ENCODE measurements at regions not wholly inside any gene's neighbourhood (a gene's known extent, or its start where the extent isn't known, plus 50 kb on each side); places are given as distances from the start of the nearest gene placed in this dataset.

DNA sequence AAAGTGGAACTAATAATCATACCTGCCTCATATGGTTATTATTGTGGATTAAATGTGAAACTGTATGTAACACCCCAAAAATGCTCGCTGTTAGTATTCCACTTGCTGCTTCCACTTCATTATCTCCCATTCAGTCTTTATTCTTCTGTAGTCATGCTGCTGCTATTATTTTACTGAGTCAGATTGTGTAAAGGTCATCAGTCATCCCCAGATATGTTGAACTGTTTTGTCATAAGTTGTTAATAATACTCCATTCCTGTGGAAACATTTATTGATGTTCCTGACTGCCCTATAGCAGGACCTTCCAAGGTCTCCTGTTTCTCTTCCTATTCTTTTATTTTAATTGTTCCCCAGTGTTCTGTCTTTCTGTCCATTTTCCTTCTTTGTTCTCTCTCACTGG lies 1148.3 kb downstream of the EPHA7 start:
- Histone ChIP-seq H3K36me3 (replicated peaks; ENCODE audit: insufficient read depth, low read depth) (no peaks in the 10 kb centered on the region), H4K20me1 (ENCODE audit: insufficient read depth, poor library complexity, severe bottlenecking) (no peaks in the 10 kb centered on the region), H3K27ac (no peak overlapping the region), H2AFZ (no peak overlapping the region), H3K27me3 (no peaks in the 10 kb centered on the region), H3K4me1 (ENCODE audit: insufficient read depth) (no peaks in the 10 kb centered on the region), H3K4me3 (no peak overlapping the region), H3K79me2 (no peaks in the 10 kb centered on the region), H3K9me3 (ENCODE audit: low read depth) (no peaks in the 10 kb centered on the region), H3K4me2 (no peak overlapping the region), H3K9me2 (replicated peaks; ENCODE audit: insufficient read depth) (no peaks in the 10 kb centered on the region)
- TF ChIP-seq, protein P1, sequence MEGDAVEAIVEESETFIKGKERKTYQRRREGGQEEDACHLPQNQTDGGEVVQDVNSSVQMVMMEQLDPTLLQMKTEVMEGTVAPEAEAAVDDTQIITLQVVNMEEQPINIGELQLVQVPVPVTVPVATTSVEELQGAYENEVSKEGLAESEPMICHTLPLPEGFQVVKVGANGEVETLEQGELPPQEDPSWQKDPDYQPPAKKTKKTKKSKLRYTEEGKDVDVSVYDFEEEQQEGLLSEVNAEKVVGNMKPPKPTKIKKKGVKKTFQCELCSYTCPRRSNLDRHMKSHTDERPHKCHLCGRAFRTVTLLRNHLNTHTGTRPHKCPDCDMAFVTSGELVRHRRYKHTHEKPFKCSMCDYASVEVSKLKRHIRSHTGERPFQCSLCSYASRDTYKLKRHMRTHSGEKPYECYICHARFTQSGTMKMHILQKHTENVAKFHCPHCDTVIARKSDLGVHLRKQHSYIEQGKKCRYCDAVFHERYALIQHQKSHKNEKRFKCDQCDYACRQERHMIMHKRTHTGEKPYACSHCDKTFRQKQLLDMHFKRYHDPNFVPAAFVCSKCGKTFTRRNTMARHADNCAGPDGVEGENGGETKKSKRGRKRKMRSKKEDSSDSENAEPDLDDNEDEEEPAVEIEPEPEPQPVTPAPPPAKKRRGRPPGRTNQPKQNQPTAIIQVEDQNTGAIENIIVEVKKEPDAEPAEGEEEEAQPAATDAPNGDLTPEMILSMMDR (IDR thresholded peaks at IDR 0.05; ENCODE audit: poor library complexity): no peak
- TF ChIP-seq EZH2phosphoT487 (IDR thresholded peaks at IDR 0.05; ENCODE audit: low read depth, severe bottlenecking, unreplicated experiment): no peak
- no peak for TF ChIP-seq EZH2 (IDR thresholded peaks at IDR 0.05; ENCODE audit: borderline replicate concordance)
- DNase-seq (ENCODE audit: low spot score): no peak
- WGBS (ENCODE audit: low lambda C conversion rate, missing lambda C conversion rate): 100% methylated on average over 1 of the region's 1 CpG

DNA sequence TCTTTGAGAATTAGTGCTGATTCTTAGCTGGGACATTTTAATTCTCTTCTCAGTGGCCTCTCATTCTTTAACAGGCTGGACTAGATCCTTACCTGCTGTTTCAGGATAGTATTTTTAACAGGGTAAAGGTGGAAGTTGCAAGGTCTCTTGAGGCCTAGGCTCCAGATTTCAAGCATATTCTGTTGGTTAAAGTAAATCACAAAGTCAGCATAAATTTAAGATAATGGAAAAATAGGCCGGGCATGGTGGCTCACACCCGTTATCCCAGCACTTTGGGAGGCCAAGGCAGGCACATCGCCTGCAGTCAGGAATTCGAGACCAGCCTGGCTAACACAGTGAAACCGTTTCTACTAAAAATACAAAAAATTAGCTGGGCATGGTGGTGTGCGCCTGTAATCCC lies 1149.0 kb downstream of the EPHA7 start:
- no peaks in the 10 kb centered on the region for H3K36me3 ChIP-seq (replicated peaks; ENCODE audit: insufficient read depth, low read depth)
- no peak overlapping the region for H2AFZ ChIP-seq
- H3K4me1 ChIP-seq (ENCODE audit: insufficient read depth): no peaks in the 10 kb centered on the region
- no peak overlapping the region for H3K4me2 ChIP-seq
- TF ChIP-seq EZH2phosphoT487 (IDR thresholded peaks at IDR 0.05; ENCODE audit: low read depth, severe bottlenecking, unreplicated experiment) (no peak), EZH2 (IDR thresholded peaks at IDR 0.05; ENCODE audit: borderline replicate concordance) (no peak)
- TF ChIP-seq, protein P1 (IDR thresholded peaks at IDR 0.05; ENCODE audit: poor library complexity): no peak
- H3K27me3 ChIP-seq: no peaks in the 10 kb centered on the region
- no peaks in the 10 kb centered on the region for H3K9me3 ChIP-seq (ENCODE audit: low read depth)
- no peaks in the 10 kb centered on the region for H3K79me2 ChIP-seq
- no peaks in the 10 kb centered on the region for H3K9me2 ChIP-seq (replicated peaks; ENCODE audit: insufficient read depth)
- H3K4me3 ChIP-seq: no peak overlapping the region
- H4K20me1 ChIP-seq (ENCODE audit: insufficient read depth, poor library complexity, severe bottlenecking): no peaks in the 10 kb centered on the region
- H3K27ac ChIP-seq: no peak overlapping the region
- no peak for DNase-seq (ENCODE audit: low spot score)
- WGBS (ENCODE audit: low lambda C conversion rate, missing lambda C conversion rate): 98% methylated on average over 6 of the region's 6 CpGs

DNA sequence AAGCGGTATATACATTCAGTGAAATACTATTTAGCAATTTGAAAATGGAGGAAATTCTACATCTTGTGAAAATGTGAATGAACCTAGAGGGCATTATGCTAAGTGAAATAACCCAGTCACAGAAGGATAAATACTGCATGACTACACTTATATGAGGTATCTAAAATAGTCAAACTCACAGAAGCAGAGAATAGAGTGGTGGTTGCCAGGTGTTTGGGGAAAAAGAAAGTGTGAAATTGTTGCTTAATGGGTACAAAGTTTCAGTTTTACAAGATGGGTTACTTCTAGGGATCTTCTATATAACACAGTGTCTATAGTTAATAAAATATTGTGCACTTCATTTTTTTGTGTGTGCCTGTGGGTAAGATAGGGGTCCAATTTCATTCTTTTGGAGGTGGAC lies 1152.0 kb downstream of the EPHA7 start:
- no peak overlapping the region for H3K4me2 ChIP-seq
- no peaks in the 10 kb centered on the region for H3K9me2 ChIP-seq (replicated peaks; ENCODE audit: insufficient read depth)
- H2AFZ ChIP-seq: no peak overlapping the region
- no peak overlapping the region for H3K27ac ChIP-seq
- no peaks in the 10 kb centered on the region for H3K9me3 ChIP-seq (ENCODE audit: low read depth)
- no peaks in the 10 kb centered on the region for H4K20me1 ChIP-seq (ENCODE audit: insufficient read depth, poor library complexity, severe bottlenecking)
- TF ChIP-seq EZH2 (IDR thresholded peaks at IDR 0.05; ENCODE audit: borderline replicate concordance): no peak
- H3K27me3 ChIP-seq: no peaks in the 10 kb centered on the region
- H3K79me2 ChIP-seq: no peaks in the 10 kb centered on the region
- no peaks in the 10 kb centered on the region for H3K4me1 ChIP-seq (ENCODE audit: insufficient read depth)
- no peak for DNase-seq (ENCODE audit: low spot score)
- no peaks in the 10 kb centered on the region for H3K36me3 ChIP-seq (replicated peaks; ENCODE audit: insufficient read depth, low read depth)
- no peak overlapping the region for H3K4me3 ChIP-seq
- WGBS (ENCODE audit: low lambda C conversion rate, missing lambda C conversion rate): 95% methylated on average over 1 of the region's 1 CpG

DNA sequence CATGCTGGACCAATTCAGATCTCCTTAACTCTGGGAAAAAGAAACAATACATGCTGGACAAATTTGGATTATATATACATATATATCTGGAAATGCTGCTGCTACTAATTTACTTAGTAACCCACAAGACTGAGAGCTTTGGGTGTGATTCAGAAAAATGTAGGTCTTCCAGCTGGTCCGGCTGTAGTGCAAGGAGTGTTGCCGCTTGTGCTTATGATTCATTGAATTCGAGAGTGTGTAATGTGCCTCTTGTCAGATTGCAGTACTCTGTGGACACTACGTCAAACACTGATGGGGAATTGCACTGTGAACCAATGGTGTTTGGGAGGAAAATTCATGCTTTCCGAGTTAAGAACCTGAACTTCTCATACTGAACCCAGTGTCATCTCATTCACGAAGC lies 1155.5 kb downstream of the EPHA7 start:
- DNase-seq (ENCODE audit: low spot score): no peak
- Histone ChIP-seq H3K9me3 (ENCODE audit: low read depth) (no peaks in the 10 kb centered on the region), H4K20me1 (ENCODE audit: insufficient read depth, poor library complexity, severe bottlenecking) (no peaks in the 10 kb centered on the region), H3K4me2 (no peak overlapping the region), H3K79me2 (no peaks in the 10 kb centered on the region), H3K27me3 (no peaks in the 10 kb centered on the region), H3K4me3 (no peak overlapping the region), H3K9me2 (replicated peaks; ENCODE audit: insufficient read depth) (no peaks in the 10 kb centered on the region), H3K36me3 (replicated peaks; ENCODE audit: insufficient read depth, low read depth) (no peaks in the 10 kb centered on the region), H3K4me1 (ENCODE audit: insufficient read depth) (no peaks in the 10 kb centered on the region), H3K27ac (no peak overlapping the region), H2AFZ (no peak overlapping the region)
- 70% methylated on average over 6 of the region's 6 CpGs for WGBS (ENCODE audit: low lambda C conversion rate, missing lambda C conversion rate)
- no peak for TF ChIP-seq EZH2phosphoT487 (IDR thresholded peaks at IDR 0.05; ENCODE audit: low read depth, severe bottlenecking, unreplicated experiment)

Measured in hepatocyte (in vitro differentiated cells).